Breast epithelium (tissue), 4 donors: ENCODE measurements at regions not wholly inside any gene's neighbourhood (a gene's known extent, or its start where the extent isn't known, plus 50 kb on each side); places are given as distances from the start of the nearest gene placed in this dataset.

ENCODE experiments used
- DNase-seq, 2 donors: peaks; one replicate each; pipeline ENCODE4 v3.0.0-alpha.2; 2019; ENCODE audit warnings: low spot score in 2 of 2
- H3K27ac ChIP-seq, 2 donors: fragments of 200-600 bp; sonication (generic) in 1 of 2; one replicate each; pipeline ENCODE4 v1.5.1; 2016 to 2019; ENCODE audit warnings: mild to moderate bottlenecking in 1 of 2
- H3K27me3 ChIP-seq, 2 donors: fragments of 200-600 bp; sonication (generic) in 1 of 2; one replicate each; pipeline versions ENCODE4 v1.5.1 to v1.6.0; 2017 to 2019; ENCODE audit warnings: control low read depth in 1 of 2, mild to moderate bottlenecking in 1 of 2
- H3K36me3 ChIP-seq: fragments of 200-600 bp; one replicate; pipeline ENCODE4 v1.5.1; 2019
- H3K4me1 ChIP-seq, 2 donors: fragments of 200-600 bp; sonication (generic); one replicate each; pipeline ENCODE4 v1.5.1; 2016 to 2019; ENCODE audit warnings: control low read depth in 1 of 2
- H3K4me3 ChIP-seq, 3 donors: fragments of 200-600 bp; sonication (generic); 1 replicate in 2 of 3; 2 replicates in 1 of 3; pipeline ENCODE4 v1.5.1; 2016 to 2019; ENCODE audit warnings: mild to moderate bottlenecking in 3 of 3, moderate library complexity in 2 of 3
- H3K9me3 ChIP-seq, 2 donors: fragments of 200-600 bp; sonication (generic) in 1 of 2; one replicate each; pipeline ENCODE4 v1.5.1; 2016 to 2019; ENCODE audit warnings: control low read depth in 1 of 2
- POLR2A ChIP-seq: fragments of 450-650 bp; IDR thresholded peaks from one replicate; pipeline ENCODE4 v1.6.1; 2016; ENCODE audit warnings: antibody characterized with exemption, mild to moderate bottlenecking, moderate library complexity
- POLR2AphosphoS5 ChIP-seq, 3 donors: sonication (generic); formaldehyde crosslinking; IDR thresholded peaks; one replicate each; pipeline ENCODE4 v1.6.1; 2017; ENCODE audit warnings: antibody characterized with exemption in 3 of 3
- intact Hi-C: fragments of 100-400 bp; cut with DNase I; formaldehyde crosslinking; loops from one replicate; pipeline ENCODE4 v1.15.1; 2023; ENCODE audit warnings: low total_unique reads
- TF ChIP-seq, protein P1 (sequence below), 3 donors: fragments of 450-650 bp; IDR thresholded peaks; one replicate each; pipeline ENCODE4 v1.5.1; 2016 to 2017; ENCODE audit warnings: antibody characterized with exemption in 3 of 3, mild to moderate bottlenecking in 3 of 3, moderate library complexity in 3 of 3

DNA sequence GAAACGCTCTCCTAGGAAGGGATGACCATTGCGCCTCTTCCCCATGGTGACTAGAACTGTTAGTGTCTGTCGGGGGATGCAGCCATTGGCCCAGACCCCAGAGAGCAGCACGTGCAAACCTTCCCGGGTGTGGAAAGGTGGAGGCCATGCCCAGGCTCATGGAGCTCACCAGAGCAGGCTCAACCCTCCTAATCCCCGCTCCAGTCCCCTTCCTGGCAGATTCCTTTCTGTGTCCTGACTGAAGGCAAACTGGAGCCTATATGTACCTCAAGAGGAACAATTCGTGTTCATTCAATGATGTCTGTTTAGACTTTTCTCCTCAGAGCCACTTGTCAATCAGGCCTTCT is 94.4 kb downstream of the RHOB start:
- DNase-seq: no peak
- no peaks in the 10 kb centered on the region for H3K27me3 ChIP-seq
- H3K36me3 ChIP-seq: no peaks in the 10 kb centered on the region
- H3K4me3 ChIP-seq: no peak overlapping the region
- TF ChIP-seq POLR2A: no peak
- no peak for TF ChIP-seq POLR2AphosphoS5 (IDR thresholded peaks at IDR 0.05)
- TF ChIP-seq, protein P1, sequence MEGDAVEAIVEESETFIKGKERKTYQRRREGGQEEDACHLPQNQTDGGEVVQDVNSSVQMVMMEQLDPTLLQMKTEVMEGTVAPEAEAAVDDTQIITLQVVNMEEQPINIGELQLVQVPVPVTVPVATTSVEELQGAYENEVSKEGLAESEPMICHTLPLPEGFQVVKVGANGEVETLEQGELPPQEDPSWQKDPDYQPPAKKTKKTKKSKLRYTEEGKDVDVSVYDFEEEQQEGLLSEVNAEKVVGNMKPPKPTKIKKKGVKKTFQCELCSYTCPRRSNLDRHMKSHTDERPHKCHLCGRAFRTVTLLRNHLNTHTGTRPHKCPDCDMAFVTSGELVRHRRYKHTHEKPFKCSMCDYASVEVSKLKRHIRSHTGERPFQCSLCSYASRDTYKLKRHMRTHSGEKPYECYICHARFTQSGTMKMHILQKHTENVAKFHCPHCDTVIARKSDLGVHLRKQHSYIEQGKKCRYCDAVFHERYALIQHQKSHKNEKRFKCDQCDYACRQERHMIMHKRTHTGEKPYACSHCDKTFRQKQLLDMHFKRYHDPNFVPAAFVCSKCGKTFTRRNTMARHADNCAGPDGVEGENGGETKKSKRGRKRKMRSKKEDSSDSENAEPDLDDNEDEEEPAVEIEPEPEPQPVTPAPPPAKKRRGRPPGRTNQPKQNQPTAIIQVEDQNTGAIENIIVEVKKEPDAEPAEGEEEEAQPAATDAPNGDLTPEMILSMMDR (IDR thresholded peaks at IDR 0.05): no peak
- no peaks in the 10 kb centered on the region for H3K9me3 ChIP-seq
- no peak overlapping the region for H3K27ac ChIP-seq
- peaks cover 0 to 8% of the 10 kb centered on the region in 2 donors for H3K4me1 ChIP-seq
- intact Hi-C loops: no loop called here

DNA sequence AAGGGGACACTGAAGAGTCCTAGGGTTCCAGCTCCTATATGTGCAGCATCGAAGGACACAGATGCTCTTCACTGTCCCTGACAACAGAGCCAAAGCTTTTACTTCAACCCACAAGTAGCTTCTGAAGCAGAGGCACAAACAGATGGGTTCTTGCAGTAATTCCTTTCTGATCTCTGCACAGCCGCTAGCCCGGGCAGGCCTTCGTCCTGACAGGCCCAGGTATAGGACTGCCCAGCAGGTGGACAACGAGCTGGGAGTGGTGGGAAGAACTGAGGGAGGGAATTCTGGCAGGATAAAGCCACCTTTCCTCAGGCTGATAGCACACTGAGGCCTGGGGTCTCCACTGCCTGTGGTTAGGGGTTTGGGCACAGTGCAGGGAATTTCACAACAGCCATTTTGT is 94.8 kb downstream of the RHOB start:
- TF ChIP-seq POLR2AphosphoS5 (IDR thresholded peaks at IDR 0.05) (no peak), POLR2A (no peak)
- TF ChIP-seq, protein P1 (IDR thresholded peaks at IDR 0.05): no peak
- intact Hi-C loops: no loop called here
- no peak overlapping the region for H3K27ac ChIP-seq
- no peak overlapping the region for H3K4me3 ChIP-seq
- no peaks in the 10 kb centered on the region for H3K27me3 ChIP-seq
- H3K4me1 ChIP-seq: peaks cover 0 to 7% of the 10 kb centered on the region in 2 donors
- no peak for DNase-seq
- H3K36me3 ChIP-seq: no peaks in the 10 kb centered on the region
- H3K9me3 ChIP-seq: no peaks in the 10 kb centered on the region

DNA sequence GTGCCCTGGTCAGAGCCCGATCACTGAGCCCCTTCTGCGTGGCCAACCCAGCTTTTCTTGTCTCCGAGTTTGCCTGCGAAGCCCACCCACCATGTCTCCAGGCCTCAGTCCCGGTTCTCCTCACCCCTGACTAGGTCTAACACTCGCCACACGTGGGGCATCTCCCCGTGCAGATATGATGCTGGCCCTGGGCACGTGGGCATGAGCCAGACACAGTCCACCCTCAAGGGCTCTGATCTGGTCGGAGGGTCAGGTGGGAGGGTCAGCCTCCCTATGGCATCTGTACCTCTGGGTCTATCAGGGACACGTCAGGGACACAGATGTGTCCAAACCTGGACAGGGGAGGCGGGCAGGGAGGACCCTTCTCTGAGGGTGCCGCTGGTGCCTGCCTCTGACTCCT is 95.4 kb downstream of the RHOB start:
- Histone ChIP-seq H3K9me3 (no peaks in the 10 kb centered on the region), H3K27me3 (no peaks in the 10 kb centered on the region), H3K36me3 (no peaks in the 10 kb centered on the region), H3K4me3 (no peak overlapping the region), H3K27ac (no peak overlapping the region), H3K4me1 (peaks cover 0 to 1% of the 10 kb centered on the region in 2 donors)
- TF ChIP-seq POLR2AphosphoS5 (IDR thresholded peaks at IDR 0.05) (no peak), POLR2A (no peak)
- TF ChIP-seq, protein P1 (IDR thresholded peaks at IDR 0.05): no peak
- intact Hi-C loops: no loop called here
- no peak for DNase-seq

DNA sequence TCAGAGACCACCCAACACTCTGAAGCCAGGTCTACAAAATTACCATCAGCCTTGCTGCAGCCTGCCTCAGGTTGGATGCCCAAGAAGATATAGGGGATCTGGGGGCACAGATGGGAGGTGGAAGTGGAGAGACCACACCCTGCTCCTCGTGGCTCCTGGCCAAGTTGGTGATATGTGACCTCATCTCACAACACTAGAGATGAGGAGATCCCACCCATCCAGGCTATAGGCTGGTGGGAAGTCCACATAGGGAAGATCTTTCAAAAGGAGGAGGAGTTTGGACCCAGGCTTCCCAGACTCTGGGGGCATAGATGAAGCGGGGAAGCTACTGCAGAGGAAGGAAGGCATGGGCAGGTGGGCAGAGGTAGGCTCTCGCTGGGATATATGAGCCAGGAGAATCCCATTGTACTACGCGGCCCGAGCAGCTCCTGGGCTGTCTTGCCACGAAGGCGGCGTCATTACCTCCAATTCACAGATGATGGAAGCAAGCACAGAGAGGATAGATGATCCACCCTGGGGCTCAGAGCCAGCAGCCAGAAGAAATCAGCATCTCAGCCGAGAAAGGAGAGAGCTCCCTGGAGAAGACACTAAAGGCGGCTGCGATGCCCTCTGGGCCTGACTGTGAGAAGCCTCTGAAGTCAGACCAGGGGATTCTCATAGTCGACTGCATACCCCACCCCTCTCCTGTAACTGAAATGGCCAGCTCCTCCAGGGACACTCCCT is 96.0 kb downstream of the RHOB start:
- TF ChIP-seq POLR2AphosphoS5 (IDR thresholded peaks at IDR 0.05) (no peak), POLR2A (no peak)
- TF ChIP-seq, protein P1 (IDR thresholded peaks at IDR 0.05): no peak
- Histone ChIP-seq H3K4me1 (no peaks in the 10 kb centered on the region), H3K27me3 (no peaks in the 10 kb centered on the region), H3K9me3 (no peaks in the 10 kb centered on the region), H3K4me3 (no peak overlapping the region), H3K27ac (no peak overlapping the region), H3K36me3 (no peaks in the 10 kb centered on the region)
- intact Hi-C loops: no loop called here
- DNase-seq: no peak

DNA sequence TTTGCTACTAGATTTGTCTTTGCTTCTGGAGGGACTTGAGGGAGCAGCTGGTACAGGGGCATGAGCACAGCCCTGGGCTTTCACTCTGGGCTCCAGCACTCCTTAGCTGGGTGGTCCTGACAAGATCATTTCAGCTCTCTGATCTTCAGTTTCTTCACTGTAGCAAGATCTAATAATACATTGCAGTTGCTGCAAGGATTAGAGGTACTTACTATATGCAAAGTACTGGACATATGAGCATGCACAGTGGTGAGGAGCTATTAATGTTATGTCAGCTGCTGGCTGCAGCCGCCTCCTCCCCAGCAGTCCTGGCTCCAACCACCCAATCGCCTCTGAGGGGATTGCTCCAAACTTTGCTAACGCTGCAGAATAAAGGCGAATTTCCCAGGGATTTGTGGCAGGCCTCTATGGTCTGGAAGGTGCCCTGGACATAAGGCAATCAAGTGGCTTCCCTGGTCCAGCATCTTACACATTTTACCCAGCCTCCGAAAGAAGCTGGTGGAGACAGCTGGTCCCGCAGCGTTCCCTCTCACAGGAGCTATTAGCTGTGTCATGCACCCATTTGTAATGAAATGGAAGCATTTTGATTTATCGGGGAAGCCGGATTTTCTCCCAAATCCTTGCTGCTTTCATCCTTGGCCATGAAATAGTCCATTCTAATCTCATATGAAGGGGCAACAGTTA is 96.7 kb downstream of the RHOB start:
- H3K27me3 ChIP-seq: no peaks in the 10 kb centered on the region
- TF ChIP-seq POLR2A: no peak
- TF ChIP-seq POLR2AphosphoS5 (IDR thresholded peaks at IDR 0.05): no peak
- TF ChIP-seq, protein P1 (IDR thresholded peaks at IDR 0.05): no peak
- no peak overlapping the region for H3K4me3 ChIP-seq
- H3K9me3 ChIP-seq: no peaks in the 10 kb centered on the region
- no peaks in the 10 kb centered on the region for H3K4me1 ChIP-seq
- intact Hi-C loops: no loop called here
- no peak for DNase-seq
- H3K36me3 ChIP-seq: no peaks in the 10 kb centered on the region
- no peak overlapping the region for H3K27ac ChIP-seq
